Glutamatergic neuron (in vitro differentiated cells): ENCODE measurements at regions not wholly inside any gene's neighbourhood (a gene's known extent, or its start where the extent isn't known, plus 50 kb on each side); places are given as distances from the start of the nearest gene placed in this dataset.

Experiments used
- DNase-seq: peaks from one replicate; pipeline ENCODE4 v3.0.0; 2022
- H3K27ac Mint-ChIP-seq: one replicate; pipeline ENCODE4 v1.8.0; 2020; ENCODE audit warnings: mild to moderate bottlenecking, mixed read lengths, inconsistent platforms; ENCODE audit not compliant: unreplicated experiment
- H3K27me3 Mint-ChIP-seq: one replicate; pipeline ENCODE4 v1.8.0; 2020; ENCODE audit warnings: mild to moderate bottlenecking, moderate library complexity, mixed read lengths, inconsistent platforms; ENCODE audit not compliant: unreplicated experiment
- H3K36me3 Mint-ChIP-seq: one replicate; pipeline ENCODE4 v1.8.0; 2020; ENCODE audit warnings: mild to moderate bottlenecking, mixed read lengths, inconsistent platforms; ENCODE audit not compliant: unreplicated experiment
- H3K4me1 Mint-ChIP-seq: one replicate; pipeline ENCODE4 v1.8.0; 2020; ENCODE audit warnings: mild to moderate bottlenecking, low read depth, mixed read lengths, inconsistent platforms; ENCODE audit not compliant: unreplicated experiment
- H3K4me3 Mint-ChIP-seq: one replicate; pipeline ENCODE4 v1.8.0; 2020; ENCODE audit warnings: mild to moderate bottlenecking, mixed read lengths, inconsistent platforms; ENCODE audit not compliant: unreplicated experiment
- H3K9me3 Mint-ChIP-seq: one replicate; pipeline ENCODE4 v1.8.0; 2020; ENCODE audit warnings: mild to moderate bottlenecking, moderate library complexity, mixed read lengths, inconsistent platforms; ENCODE audit not compliant: unreplicated experiment
- CTCF ChIP-seq: fragments of 200-600 bp; sonication (generic); IDR thresholded peaks from one replicate; pipeline ENCODE4 v1.5.0; 2021; ENCODE audit not compliant: partially characterized antibody, unreplicated experiment

DNA sequence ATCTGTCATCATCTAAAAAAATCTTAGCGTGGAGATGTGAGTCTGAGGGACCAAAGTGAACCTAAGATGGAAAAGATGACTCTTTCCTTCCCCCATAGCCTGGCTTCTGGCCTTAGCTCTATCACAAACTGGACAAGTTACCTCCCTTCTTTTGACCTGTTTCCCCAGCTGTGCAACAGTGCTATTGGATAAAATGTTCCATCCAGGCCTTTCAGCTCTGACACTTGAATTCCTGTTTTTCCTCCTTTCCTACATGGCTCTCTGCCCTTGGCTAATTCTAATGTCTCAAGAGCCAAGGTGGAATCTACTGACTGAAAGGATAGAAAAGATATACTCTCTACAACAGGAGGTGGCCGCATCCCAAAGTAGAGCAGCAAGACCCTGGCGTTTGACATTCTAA is 84.5 kb upstream of the ARHGEF9 start:
- Mint-ChIP-seq H3K36me3 (no peaks in the 10 kb centered on the region), H3K27ac (no peak overlapping the region), H3K4me1 (no peaks in the 10 kb centered on the region), H3K4me3 (no peak overlapping the region), H3K9me3 (no peaks in the 10 kb centered on the region), H3K27me3 (no peaks in the 10 kb centered on the region)
- DNase-seq, result no peak
- no peak for TF ChIP-seq CTCF

DNA sequence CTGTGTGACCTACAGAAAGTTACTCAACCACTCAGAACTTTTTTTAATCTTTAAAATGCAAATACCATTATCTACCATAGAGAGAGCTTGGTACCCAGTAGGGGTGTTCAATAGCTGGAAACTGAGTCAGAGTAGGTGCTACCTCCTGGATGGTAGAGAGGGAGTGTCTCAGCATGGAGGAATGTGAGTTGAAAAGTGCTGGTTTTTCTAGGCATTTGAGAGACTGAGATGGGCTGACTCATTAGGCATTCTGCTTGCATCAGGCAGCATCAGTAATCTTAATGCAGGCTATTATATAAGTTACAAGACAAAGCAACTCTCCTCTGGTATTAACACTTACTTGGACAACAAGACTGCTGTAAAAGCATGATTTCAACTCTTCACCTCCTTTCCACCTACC is 70.9 kb upstream of the ARHGEF9 start:
- no peak for TF ChIP-seq CTCF
- Mint-ChIP-seq H3K27me3 (no peaks in the 10 kb centered on the region), H3K36me3 (no peaks in the 10 kb centered on the region), H3K4me1 (peaks cover 2% of the 10 kb centered on the region), H3K27ac (no peak overlapping the region), H3K4me3 (no peak overlapping the region), H3K9me3 (peaks cover 1% of the 10 kb centered on the region)
- no peak for DNase-seq

- H3K4me1 Mint-ChIP-seq, result no peaks in the 10 kb centered on the region
- no peaks in the 10 kb centered on the region for H3K27me3 Mint-ChIP-seq
- H3K4me3 Mint-ChIP-seq, result no peak overlapping the region
- no peak overlapping the region for H3K27ac Mint-ChIP-seq
- TF ChIP-seq CTCF, result no peak
- DNase-seq, result no peak
- no peaks in the 10 kb centered on the region for H3K36me3 Mint-ChIP-seq
- peaks cover 6% of the 10 kb centered on the region for H3K9me3 Mint-ChIP-seq
Observed at GRCh38 chrX:63835361-63835760, 50.3 kb upstream of the ARHGEF9 start.
